ENCODE measurements at regions not wholly inside any gene's neighbourhood (a gene's known extent, or its start where the extent isn't known, plus 50 kb on each side); places are given as distances from the start of the nearest gene placed in this dataset.

DNA sequence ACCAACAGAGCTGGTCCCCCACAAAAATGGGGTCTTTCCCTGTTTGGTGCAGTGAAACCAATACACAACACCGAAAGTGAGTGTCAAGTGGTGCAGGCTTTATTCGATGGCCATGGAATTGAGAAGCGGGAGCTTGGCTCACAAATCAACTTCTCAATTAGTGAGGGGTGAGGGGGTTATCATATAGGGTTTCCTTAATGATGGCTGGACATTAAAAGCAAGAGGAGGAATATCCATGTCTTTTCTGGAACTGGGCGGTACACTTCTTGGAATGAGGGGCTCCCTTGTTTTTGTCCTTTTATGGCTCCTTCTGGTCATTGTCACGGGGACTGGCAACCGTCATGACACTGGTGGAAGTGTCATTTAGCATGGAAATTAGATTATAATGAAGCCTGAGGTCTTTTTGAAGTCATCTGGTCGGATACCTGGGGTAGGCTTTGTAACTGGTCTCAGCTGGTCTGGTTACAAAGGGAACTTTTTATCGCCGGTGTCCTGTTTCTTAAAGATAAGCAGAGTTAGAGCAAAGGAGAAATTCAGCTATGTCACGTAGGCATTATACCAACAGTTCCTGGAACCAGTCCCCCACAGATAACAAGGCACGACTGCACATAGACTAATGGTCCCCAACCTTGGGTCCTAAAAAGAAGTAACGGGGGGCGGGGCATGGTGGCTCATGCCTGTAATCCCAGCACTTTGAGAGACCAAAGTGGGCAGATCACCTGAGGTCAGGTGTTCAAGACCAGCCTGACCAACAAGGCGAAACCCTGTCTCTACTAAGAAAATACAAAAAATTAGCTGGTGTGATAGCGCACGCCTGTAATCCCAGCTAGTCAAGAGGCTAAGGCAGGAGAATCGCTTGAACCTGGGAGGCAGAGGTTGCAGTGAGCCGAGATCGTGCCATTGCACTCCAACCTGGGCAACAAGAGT, 93.5 kb upstream of the NDUFV2 start (continued):
- TF ChIP-seq, protein P1, sequence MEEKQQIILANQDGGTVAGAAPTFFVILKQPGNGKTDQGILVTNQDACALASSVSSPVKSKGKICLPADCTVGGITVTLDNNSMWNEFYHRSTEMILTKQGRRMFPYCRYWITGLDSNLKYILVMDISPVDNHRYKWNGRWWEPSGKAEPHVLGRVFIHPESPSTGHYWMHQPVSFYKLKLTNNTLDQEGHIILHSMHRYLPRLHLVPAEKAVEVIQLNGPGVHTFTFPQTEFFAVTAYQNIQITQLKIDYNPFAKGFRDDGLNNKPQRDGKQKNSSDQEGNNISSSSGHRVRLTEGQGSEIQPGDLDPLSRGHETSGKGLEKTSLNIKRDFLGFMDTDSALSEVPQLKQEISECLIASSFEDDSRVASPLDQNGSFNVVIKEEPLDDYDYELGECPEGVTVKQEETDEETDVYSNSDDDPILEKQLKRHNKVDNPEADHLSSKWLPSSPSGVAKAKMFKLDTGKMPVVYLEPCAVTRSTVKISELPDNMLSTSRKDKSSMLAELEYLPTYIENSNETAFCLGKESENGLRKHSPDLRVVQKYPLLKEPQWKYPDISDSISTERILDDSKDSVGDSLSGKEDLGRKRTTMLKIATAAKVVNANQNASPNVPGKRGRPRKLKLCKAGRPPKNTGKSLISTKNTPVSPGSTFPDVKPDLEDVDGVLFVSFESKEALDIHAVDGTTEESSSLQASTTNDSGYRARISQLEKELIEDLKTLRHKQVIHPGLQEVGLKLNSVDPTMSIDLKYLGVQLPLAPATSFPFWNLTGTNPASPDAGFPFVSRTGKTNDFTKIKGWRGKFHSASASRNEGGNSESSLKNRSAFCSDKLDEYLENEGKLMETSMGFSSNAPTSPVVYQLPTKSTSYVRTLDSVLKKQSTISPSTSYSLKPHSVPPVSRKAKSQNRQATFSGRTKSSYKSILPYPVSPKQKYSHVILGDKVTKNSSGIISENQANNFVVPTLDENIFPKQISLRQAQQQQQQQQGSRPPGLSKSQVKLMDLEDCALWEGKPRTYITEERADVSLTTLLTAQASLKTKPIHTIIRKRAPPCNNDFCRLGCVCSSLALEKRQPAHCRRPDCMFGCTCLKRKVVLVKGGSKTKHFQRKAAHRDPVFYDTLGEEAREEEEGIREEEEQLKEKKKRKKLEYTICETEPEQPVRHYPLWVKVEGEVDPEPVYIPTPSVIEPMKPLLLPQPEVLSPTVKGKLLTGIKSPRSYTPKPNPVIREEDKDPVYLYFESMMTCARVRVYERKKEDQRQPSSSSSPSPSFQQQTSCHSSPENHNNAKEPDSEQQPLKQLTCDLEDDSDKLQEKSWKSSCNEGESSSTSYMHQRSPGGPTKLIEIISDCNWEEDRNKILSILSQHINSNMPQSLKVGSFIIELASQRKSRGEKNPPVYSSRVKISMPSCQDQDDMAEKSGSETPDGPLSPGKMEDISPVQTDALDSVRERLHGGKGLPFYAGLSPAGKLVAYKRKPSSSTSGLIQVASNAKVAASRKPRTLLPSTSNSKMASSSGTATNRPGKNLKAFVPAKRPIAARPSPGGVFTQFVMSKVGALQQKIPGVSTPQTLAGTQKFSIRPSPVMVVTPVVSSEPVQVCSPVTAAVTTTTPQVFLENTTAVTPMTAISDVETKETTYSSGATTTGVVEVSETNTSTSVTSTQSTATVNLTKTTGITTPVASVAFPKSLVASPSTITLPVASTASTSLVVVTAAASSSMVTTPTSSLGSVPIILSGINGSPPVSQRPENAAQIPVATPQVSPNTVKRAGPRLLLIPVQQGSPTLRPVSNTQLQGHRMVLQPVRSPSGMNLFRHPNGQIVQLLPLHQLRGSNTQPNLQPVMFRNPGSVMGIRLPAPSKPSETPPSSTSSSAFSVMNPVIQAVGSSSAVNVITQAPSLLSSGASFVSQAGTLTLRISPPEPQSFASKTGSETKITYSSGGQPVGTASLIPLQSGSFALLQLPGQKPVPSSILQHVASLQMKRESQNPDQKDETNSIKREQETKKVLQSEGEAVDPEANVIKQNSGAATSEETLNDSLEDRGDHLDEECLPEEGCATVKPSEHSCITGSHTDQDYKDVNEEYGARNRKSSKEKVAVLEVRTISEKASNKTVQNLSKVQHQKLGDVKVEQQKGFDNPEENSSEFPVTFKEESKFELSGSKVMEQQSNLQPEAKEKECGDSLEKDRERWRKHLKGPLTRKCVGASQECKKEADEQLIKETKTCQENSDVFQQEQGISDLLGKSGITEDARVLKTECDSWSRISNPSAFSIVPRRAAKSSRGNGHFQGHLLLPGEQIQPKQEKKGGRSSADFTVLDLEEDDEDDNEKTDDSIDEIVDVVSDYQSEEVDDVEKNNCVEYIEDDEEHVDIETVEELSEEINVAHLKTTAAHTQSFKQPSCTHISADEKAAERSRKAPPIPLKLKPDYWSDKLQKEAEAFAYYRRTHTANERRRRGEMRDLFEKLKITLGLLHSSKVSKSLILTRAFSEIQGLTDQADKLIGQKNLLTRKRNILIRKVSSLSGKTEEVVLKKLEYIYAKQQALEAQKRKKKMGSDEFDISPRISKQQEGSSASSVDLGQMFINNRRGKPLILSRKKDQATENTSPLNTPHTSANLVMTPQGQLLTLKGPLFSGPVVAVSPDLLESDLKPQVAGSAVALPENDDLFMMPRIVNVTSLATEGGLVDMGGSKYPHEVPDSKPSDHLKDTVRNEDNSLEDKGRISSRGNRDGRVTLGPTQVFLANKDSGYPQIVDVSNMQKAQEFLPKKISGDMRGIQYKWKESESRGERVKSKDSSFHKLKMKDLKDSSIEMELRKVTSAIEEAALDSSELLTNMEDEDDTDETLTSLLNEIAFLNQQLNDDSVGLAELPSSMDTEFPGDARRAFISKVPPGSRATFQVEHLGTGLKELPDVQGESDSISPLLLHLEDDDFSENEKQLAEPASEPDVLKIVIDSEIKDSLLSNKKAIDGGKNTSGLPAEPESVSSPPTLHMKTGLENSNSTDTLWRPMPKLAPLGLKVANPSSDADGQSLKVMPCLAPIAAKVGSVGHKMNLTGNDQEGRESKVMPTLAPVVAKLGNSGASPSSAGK (IDR thresholded peaks at IDR 0.05), result no peak
- no peak for TF ChIP-seq SIRT6 (IDR thresholded peaks at IDR 0.05; ENCODE audit: low read depth, low read length)
- TF ChIP-seq RFX1 (IDR thresholded peaks at IDR 0.05), result no peak
- TF ChIP-seq CBFA2T3 (IDR thresholded peaks at IDR 0.05), result no peak
- 0 out of 2 replicates have a peak, but pooled peaks have one; percentile 36 for TF ChIP-seq MITF (IDR thresholded peaks at IDR 0.05)
- no peak for TF ChIP-seq FOXJ3 (CRISPR knock-in tag; IDR thresholded peaks at IDR 0.05)
- no peak for TF ChIP-seq RFX5 (IDR thresholded peaks at IDR 0.05; ENCODE audit: low read depth, low read length)
- no peak for TF ChIP-seq SP2 (IDR thresholded peaks at IDR 0.05; ENCODE audit: extremely low read depth, low read depth, low read length, poor library complexity, severe bottlenecking)
- no peak for TF ChIP-seq XRCC5 (IDR thresholded peaks at IDR 0.05; ENCODE audit: low read depth, low read length)
- no peak for TF ChIP-seq ZNF124 (CRISPR knock-in tag; IDR thresholded peaks at IDR 0.05)
- TF ChIP-seq SFPQ (IDR thresholded peaks at IDR 0.05; ENCODE audit: low read depth, low read length), result no peak

Data from K562 (cell line).